ENCODE measurements at regions not wholly inside any gene's neighbourhood (a gene's known extent, or its start where the extent isn't known, plus 50 kb on each side); places are given as distances from the start of the nearest gene placed in this dataset.

DNA sequence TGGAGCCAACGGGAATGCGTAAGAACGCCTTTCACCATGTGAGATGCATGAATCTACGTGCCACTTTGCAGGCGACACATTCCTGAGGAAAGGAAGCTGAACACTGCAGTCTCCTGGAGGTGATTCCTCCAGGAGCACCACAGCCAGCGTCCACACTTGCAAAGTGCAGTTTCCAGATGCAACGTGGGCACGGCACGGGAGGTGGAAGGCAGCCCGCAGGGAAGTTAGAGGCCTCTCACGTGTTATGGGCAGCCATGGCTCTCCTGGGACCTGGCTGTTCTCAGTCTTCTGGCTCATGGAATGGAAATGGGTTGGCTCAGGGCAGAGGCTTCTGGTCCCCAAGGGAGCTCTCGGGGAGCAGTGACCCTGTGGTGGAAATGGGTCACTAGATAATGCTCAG is 381.0 kb upstream of the IRX4 start:
- no peak overlapping the region for H3K4me3 ChIP-seq (ENCODE audit: low read depth, poor library complexity, severe bottlenecking)
- peak in 1 of 2 donors; percentile 53 for DNase-seq (ENCODE audit: low spot score in 2 of 2)
- intact Hi-C loops (cut with DNase I; ENCODE audit: low total_unique reads): no loop called here
- TF ChIP-seq POLR2A (IDR thresholded peaks at IDR 0.05): no peak
- TF ChIP-seq, protein P1, sequence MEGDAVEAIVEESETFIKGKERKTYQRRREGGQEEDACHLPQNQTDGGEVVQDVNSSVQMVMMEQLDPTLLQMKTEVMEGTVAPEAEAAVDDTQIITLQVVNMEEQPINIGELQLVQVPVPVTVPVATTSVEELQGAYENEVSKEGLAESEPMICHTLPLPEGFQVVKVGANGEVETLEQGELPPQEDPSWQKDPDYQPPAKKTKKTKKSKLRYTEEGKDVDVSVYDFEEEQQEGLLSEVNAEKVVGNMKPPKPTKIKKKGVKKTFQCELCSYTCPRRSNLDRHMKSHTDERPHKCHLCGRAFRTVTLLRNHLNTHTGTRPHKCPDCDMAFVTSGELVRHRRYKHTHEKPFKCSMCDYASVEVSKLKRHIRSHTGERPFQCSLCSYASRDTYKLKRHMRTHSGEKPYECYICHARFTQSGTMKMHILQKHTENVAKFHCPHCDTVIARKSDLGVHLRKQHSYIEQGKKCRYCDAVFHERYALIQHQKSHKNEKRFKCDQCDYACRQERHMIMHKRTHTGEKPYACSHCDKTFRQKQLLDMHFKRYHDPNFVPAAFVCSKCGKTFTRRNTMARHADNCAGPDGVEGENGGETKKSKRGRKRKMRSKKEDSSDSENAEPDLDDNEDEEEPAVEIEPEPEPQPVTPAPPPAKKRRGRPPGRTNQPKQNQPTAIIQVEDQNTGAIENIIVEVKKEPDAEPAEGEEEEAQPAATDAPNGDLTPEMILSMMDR (IDR thresholded peaks at IDR 0.05): no peak
- WGBS, 2 donors: 74 to 86% methylated on average over 12 of the region's 12 CpGs

DNA sequence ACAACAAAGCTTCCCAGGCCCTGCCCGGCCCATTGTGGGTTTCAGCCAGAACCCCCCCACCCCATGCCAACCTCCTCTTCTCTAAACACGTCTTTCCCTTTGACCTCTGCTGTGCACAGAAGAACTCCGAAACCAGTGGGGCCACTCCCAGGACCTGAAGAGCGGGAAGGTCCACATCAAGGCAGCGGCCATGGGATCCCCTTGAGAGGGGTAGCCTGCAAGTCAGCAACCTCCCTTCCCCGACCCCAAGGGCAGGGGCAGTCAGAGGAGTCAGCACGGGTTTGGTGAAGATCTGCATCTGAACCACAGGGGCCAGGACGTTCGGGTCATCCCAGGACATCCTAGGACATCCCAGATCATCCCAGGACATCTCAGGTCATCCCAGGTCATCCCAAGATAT is 379.9 kb upstream of the IRX4 start:
- no peak for TF ChIP-seq POLR2A (IDR thresholded peaks at IDR 0.05)
- TF ChIP-seq, protein P1 (IDR thresholded peaks at IDR 0.05): no peak
- DNase-seq (ENCODE audit: low spot score in 2 of 2): peak in 1 of 2 donors; percentile 58
- 66 to 71% methylated on average over 9 of the region's 9 CpGs for WGBS, 2 donors
- intact Hi-C loops (cut with DNase I; ENCODE audit: low total_unique reads): no loop called here
- H3K4me3 ChIP-seq (ENCODE audit: low read depth, poor library complexity, severe bottlenecking): no peak overlapping the region

DNA sequence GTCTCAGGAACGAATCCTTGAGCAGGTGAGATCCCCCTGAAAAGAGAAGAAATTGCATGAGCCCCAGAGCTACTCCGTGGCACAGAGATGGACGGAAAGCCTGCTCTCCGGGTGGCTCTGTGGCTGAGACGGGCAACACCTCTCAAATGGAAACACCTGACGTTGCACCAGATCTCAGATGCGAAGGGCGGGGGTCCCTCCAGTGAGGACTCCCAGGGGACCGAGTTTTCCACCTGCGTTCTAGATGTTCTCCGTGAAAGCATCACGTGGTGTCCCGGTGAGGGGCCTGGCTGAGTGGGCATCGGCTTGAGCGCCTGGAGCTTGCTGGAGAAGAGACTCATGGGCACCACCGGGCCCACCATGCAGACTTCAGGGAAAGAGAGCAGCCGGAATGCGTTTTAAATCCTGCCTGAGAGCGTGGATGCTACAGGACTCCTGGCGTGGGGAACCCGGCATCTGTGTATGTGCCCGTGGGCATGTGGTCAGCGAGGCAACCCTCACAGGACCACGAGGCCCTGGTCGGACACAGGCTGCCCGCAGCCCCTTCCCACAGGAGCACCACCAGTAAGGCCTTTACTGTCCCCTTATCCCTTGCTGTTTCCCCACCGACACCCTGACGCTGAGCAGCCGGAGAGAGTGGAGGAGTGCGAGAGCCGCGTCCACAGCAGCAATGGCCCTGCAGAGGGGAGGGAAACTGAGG is 378.4 kb upstream of the IRX4 start:
- peak in 1 of 2 donors; percentile 71 for DNase-seq (ENCODE audit: low spot score in 2 of 2)
- WGBS, 2 donors: 91 to 97% methylated on average over 29 to 30 of the region's 32 CpGs
- intact Hi-C loops (cut with DNase I; ENCODE audit: low total_unique reads): no loop called here
- H3K4me3 ChIP-seq (ENCODE audit: low read depth, poor library complexity, severe bottlenecking): no peak overlapping the region
- TF ChIP-seq, protein P1 (IDR thresholded peaks at IDR 0.05): no peak
- TF ChIP-seq POLR2A (IDR thresholded peaks at IDR 0.05): no peak

DNA sequence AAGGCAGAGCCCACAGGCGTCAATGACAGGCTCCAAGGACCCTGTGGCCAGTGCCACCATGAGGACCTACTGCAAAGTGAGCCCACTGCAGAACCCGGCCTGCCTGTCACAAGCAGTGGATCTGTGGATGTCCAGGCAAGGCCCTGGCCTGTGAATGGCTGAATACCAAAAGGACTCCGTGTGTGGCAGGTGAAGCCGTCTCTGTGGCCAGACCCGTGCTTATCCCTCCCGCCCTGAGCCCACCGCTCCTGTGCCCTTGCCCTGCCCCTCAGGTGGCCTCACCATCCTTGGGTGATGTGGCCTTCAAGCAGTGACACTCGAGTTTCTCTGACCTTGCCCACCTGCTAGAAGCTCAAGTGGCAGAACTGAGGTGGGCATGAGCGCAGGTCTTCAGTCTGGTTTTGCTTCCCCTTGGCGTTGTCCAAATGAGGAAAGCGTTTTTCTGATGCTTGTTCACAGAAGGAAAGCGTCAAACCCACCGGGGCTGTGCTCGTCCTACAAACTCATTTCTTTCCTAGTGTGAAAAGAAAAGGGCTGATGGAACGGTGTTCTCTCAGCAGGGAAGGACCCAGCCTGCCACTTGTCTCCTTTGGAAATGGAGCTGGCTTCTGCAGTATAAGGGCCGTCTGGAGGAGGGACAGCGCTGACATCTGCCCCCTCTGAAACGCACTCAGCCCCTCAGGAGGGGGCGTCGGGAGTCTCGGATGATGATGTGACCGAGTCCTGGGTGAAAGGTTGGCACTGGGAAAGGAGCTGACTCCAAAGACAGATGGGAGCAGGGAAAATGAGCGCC is 377.7 kb upstream of the IRX4 start:
- no peak for DNase-seq (ENCODE audit: low spot score in 2 of 2)
- intact Hi-C loops (cut with DNase I; ENCODE audit: low total_unique reads): no loop called here
- TF ChIP-seq, protein P1 (IDR thresholded peaks at IDR 0.05): no peak
- TF ChIP-seq POLR2A (IDR thresholded peaks at IDR 0.05): no peak
- WGBS, 2 donors: 90 to 91% methylated on average over 23 of the region's 23 CpGs
- H3K4me3 ChIP-seq (ENCODE audit: low read depth, poor library complexity, severe bottlenecking): no peak overlapping the region

DNA sequence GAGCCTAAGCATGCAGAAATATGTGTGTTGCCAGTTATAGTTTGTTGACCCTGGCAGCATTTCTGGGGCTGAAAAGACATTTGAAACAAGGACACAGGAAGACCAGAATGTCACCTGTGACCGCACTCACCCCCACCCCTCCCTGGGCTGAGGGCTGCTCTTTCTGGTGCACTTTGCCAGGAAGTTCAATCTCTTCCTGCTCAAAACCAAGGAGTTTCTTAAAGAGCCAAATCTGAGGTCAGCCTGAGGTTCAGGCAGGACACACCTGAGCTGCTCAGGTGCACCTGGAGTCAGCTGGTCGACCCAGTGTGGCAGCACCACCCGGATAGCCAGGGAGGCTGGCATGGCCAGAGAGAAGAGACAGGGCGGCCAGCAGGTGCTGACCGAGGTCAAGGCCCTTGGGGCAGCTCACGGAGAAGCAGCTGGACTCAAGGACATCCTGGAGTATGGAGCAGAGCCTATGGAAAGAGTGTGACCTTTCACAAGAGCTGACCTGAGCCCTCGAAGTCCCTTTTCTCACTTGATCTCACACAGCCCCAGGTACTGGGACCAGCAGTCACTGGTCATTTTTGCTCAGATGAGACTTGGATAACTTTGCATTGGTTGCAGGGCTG is 376.9 kb upstream of the IRX4 start:
- no peak for DNase-seq (ENCODE audit: low spot score in 2 of 2)
- 77 to 86% methylated on average over 5 to 7 of the region's 7 CpGs for WGBS, 2 donors
- intact Hi-C loops (cut with DNase I; ENCODE audit: low total_unique reads): no loop called here
- no peak for TF ChIP-seq POLR2A (IDR thresholded peaks at IDR 0.05)
- TF ChIP-seq, protein P1 (IDR thresholded peaks at IDR 0.05): no peak
- H3K4me3 ChIP-seq (ENCODE audit: low read depth, poor library complexity, severe bottlenecking): no peak overlapping the region

Data from lower leg skin (tissue), 4 donors.